ENCODE measurements at regions not wholly inside any gene's neighbourhood (a gene's known extent, or its start where the extent isn't known, plus 50 kb on each side); places are given as distances from the start of the nearest gene placed in this dataset.

DNA sequence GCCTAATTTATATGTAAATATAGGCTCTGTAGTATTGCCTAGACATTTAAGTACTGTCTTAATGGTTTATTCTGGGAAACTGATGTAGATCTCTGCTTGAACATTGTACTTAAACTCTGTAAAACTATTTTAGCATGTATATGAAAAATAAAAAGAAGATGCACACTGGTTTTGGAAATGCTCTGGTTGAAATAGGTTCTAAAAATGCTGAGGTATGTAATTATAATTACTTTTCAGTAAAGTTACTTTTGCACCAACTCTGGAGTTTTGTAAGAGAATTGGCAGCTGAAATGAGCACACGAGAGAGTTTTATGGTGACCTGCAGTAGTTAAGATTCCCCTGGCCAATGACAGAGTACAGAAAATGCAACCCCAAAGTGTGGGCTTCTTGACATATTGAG is 353.9 kb downstream of the ATP23 start:
- no peaks in the 10 kb centered on the region for H3K36me3 ChIP-seq (ENCODE audit: low read length)
- no peaks in the 10 kb centered on the region for H3K9me2 ChIP-seq (replicated peaks; ENCODE audit: insufficient read depth, low read length)
- H3K27me3 ChIP-seq (ENCODE audit: low read length) = no peaks in the 10 kb centered on the region
- no peak overlapping the region for H3K9ac ChIP-seq (ENCODE audit: low read length)
- H3K4me2 ChIP-seq (ENCODE audit: low read depth, low read length, poor library complexity, severe bottlenecking) = no peak overlapping the region
- TF ChIP-seq EZH2phosphoT487 (conservative IDR thresholded peaks at IDR 0.05; ENCODE audit: low read length) (no peak), CTCF (IDR thresholded peaks at IDR 0.05; ENCODE audit: insufficient read depth, low read length, poor library complexity, severe bottlenecking) (no peak)
- H3K27ac ChIP-seq (ENCODE audit: low read depth, low read length) = no peak overlapping the region
- no peaks in the 10 kb centered on the region for H4K20me1 ChIP-seq (ENCODE audit: low read depth, low read length)
- H3F3A ChIP-seq (ENCODE audit: insufficient read depth) = no peaks in the 10 kb centered on the region
- H3K9me3 ChIP-seq (ENCODE audit: insufficient read depth, low read length) = no peaks in the 10 kb centered on the region
- no peak overlapping the region for H3K4me3 ChIP-seq (ENCODE audit: insufficient read depth, low read length, poor library complexity, severe bottlenecking)
- H3K79me2 ChIP-seq (ENCODE audit: insufficient read depth, low read length) = no peaks in the 10 kb centered on the region
- no peak overlapping the region for H2AFZ ChIP-seq (ENCODE audit: low read depth, low read length, severe bottlenecking)

DNA sequence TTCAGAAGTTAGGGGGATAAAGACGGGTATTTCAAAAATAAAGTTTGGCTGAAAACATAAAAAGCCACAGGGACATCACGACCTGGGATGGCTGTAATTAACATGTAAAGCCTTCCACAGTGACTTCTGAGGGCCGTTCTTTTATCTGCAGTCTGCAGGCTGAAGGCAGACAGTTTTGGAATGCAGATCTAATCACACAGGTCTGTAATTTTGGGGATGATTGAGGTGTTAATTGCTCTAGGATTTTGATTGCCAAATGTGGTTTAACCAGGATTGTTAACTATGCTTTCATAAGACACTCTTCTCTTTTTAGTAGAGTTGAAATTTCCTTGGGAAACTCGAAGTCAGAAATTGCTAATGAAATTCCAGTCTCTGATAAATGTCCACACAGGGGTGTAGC is 355.5 kb downstream of the ATP23 start:
- no peaks in the 10 kb centered on the region for H3K79me2 ChIP-seq (ENCODE audit: insufficient read depth, low read length)
- no peak overlapping the region for H3K27ac ChIP-seq (ENCODE audit: low read depth, low read length)
- no peak overlapping the region for H3K9ac ChIP-seq (ENCODE audit: low read length)
- H3K4me2 ChIP-seq (ENCODE audit: low read depth, low read length, poor library complexity, severe bottlenecking) = no peak overlapping the region
- no peaks in the 10 kb centered on the region for H3K9me2 ChIP-seq (replicated peaks; ENCODE audit: insufficient read depth, low read length)
- TF ChIP-seq EZH2phosphoT487 (conservative IDR thresholded peaks at IDR 0.05; ENCODE audit: low read length) (no peak), CTCF (IDR thresholded peaks at IDR 0.05; ENCODE audit: insufficient read depth, low read length, poor library complexity, severe bottlenecking) (no peak)
- no peaks in the 10 kb centered on the region for H3K9me3 ChIP-seq (ENCODE audit: insufficient read depth, low read length)
- no peak overlapping the region for H3K4me3 ChIP-seq (ENCODE audit: insufficient read depth, low read length, poor library complexity, severe bottlenecking)
- no peaks in the 10 kb centered on the region for H4K20me1 ChIP-seq (ENCODE audit: low read depth, low read length)
- H3K27me3 ChIP-seq (ENCODE audit: low read length) = no peaks in the 10 kb centered on the region
- no peaks in the 10 kb centered on the region for H3K36me3 ChIP-seq (ENCODE audit: low read length)
- H3F3A ChIP-seq (ENCODE audit: insufficient read depth) = no peaks in the 10 kb centered on the region
- H2AFZ ChIP-seq (ENCODE audit: low read depth, low read length, severe bottlenecking) = no peak overlapping the region

DNA sequence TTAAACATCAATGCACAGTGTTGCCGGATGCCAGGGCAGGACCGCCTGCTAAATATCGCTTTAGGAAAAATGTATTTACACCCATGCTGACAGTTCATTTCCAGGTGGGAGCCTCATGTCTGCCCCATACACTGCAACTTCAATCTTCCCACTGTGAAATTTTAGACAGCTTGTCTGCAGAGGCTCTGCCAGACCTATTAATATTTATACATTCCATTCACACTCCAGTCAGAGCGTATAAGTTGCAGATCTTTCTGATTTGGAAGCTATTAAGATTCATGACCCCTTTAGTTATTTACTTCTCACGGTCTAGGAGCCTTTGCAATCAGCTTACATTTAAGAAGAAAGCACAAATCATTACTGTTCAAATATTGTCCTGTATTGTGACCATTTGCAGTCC is 357.4 kb downstream of the ATP23 start:
- Histone ChIP-seq H4K20me1 (ENCODE audit: low read depth, low read length) (no peaks in the 10 kb centered on the region), H3K9me2 (replicated peaks; ENCODE audit: insufficient read depth, low read length) (no peaks in the 10 kb centered on the region), H3K4me3 (ENCODE audit: insufficient read depth, low read length, poor library complexity, severe bottlenecking) (no peak overlapping the region), H3K27ac (ENCODE audit: low read depth, low read length) (no peak overlapping the region), H3K4me2 (ENCODE audit: low read depth, low read length, poor library complexity, severe bottlenecking) (no peak overlapping the region), H2AFZ (ENCODE audit: low read depth, low read length, severe bottlenecking) (no peak overlapping the region), H3K27me3 (ENCODE audit: low read length) (no peaks in the 10 kb centered on the region), H3F3A (ENCODE audit: insufficient read depth) (no peaks in the 10 kb centered on the region), H3K79me2 (ENCODE audit: insufficient read depth, low read length) (no peaks in the 10 kb centered on the region), H3K9ac (ENCODE audit: low read length) (no peak overlapping the region), H3K36me3 (ENCODE audit: low read length) (no peaks in the 10 kb centered on the region), H3K9me3 (ENCODE audit: insufficient read depth, low read length) (no peaks in the 10 kb centered on the region)
- TF ChIP-seq EZH2phosphoT487 (conservative IDR thresholded peaks at IDR 0.05; ENCODE audit: low read length) = no peak
- TF ChIP-seq CTCF (IDR thresholded peaks at IDR 0.05; ENCODE audit: insufficient read depth, low read length, poor library complexity, severe bottlenecking) = no peak

- H3K79me2 ChIP-seq (ENCODE audit: insufficient read depth, low read length) = no peaks in the 10 kb centered on the region
- no peak overlapping the region for H3K4me2 ChIP-seq (ENCODE audit: low read depth, low read length, poor library complexity, severe bottlenecking)
- H4K20me1 ChIP-seq (ENCODE audit: low read depth, low read length) = no peaks in the 10 kb centered on the region
- H3K9me3 ChIP-seq (ENCODE audit: insufficient read depth, low read length) = no peaks in the 10 kb centered on the region
- no peak overlapping the region for H3K27ac ChIP-seq (ENCODE audit: low read depth, low read length)
- H3K36me3 ChIP-seq (ENCODE audit: low read length) = no peaks in the 10 kb centered on the region
- no peaks in the 10 kb centered on the region for H3F3A ChIP-seq (ENCODE audit: insufficient read depth)
- H2AFZ ChIP-seq (ENCODE audit: low read depth, low read length, severe bottlenecking) = no peak overlapping the region
- no peaks in the 10 kb centered on the region for H3K9me2 ChIP-seq (replicated peaks; ENCODE audit: insufficient read depth, low read length)
- TF ChIP-seq CTCF (IDR thresholded peaks at IDR 0.05; ENCODE audit: insufficient read depth, low read length, poor library complexity, severe bottlenecking) = no peak
- no peak for TF ChIP-seq EZH2phosphoT487 (conservative IDR thresholded peaks at IDR 0.05; ENCODE audit: low read length)
- H3K4me3 ChIP-seq (ENCODE audit: insufficient read depth, low read length, poor library complexity, severe bottlenecking) = no peak overlapping the region
- H3K27me3 ChIP-seq (ENCODE audit: low read length) = no peaks in the 10 kb centered on the region
- H3K9ac ChIP-seq (ENCODE audit: low read length) = no peak overlapping the region
Observed at GRCh38 chr12:58299371-58299770, 358.0 kb downstream of the ATP23 start.
